ENCODE measurements at regions not wholly inside any gene's neighbourhood (a gene's known extent, or its start where the extent isn't known, plus 50 kb on each side); places are given as distances from the start of the nearest gene placed in this dataset.

GRCh38 chr2:103462712-103463111 is 700.9 kb downstream of the TMEM182 start:
- TF ChIP-seq CTCF (IDR thresholded peaks at IDR 0.05): no peak
- intact Hi-C loops (cut with DNase I): no loop called here
- Histone ChIP-seq H3K27me3 (no peaks in the 10 kb centered on the region), H3K4me3 (no peak overlapping the region), H3K4me1 (no peaks in the 10 kb centered on the region), H3K9me3 (peaks cover 0 to 13% (median 0%) of the 10 kb centered on the region in 11 donors), H3K36me3 (no peaks in the 10 kb centered on the region), H3K27ac (no peak overlapping the region)
- DNase-seq (no peak), ATAC-seq (no peak)
- WGBS, 2 donors: 72 to 92% methylated on average over 2 of the region's 2 CpGs

- no peaks in the 10 kb centered on the region for H3K4me1 ChIP-seq
- peaks cover 0 to 13% (median 0%) of the 10 kb centered on the region in 11 donors for H3K9me3 ChIP-seq
- no peak for ATAC-seq
- 75 to 76% methylated on average over 7 of the region's 7 CpGs for WGBS, 2 donors
- H3K36me3 ChIP-seq: no peaks in the 10 kb centered on the region
- intact Hi-C loops (cut with DNase I): no loop called here
- H3K27ac ChIP-seq: no peak overlapping the region
- no peak overlapping the region for H3K4me3 ChIP-seq
- no peak for DNase-seq
- no peak for TF ChIP-seq CTCF (IDR thresholded peaks at IDR 0.05)
- H3K27me3 ChIP-seq: no peaks in the 10 kb centered on the region
Observed at GRCh38 chr2:103464831-103465230, 703.0 kb downstream of the TMEM182 start.

- no peak for DNase-seq
- ATAC-seq: no peak
- 87 to 93% methylated on average over 1 of the region's 1 CpG for WGBS, 2 donors
- H3K27ac ChIP-seq: no peak overlapping the region
- no peak for TF ChIP-seq CTCF (IDR thresholded peaks at IDR 0.05)
- peaks cover 0 to 12% (median 0%) of the 10 kb centered on the region in 11 donors for H3K9me3 ChIP-seq
- no peaks in the 10 kb centered on the region for H3K27me3 ChIP-seq
- intact Hi-C loops (cut with DNase I): no loop called here
- H3K4me3 ChIP-seq: no peak overlapping the region
- no peaks in the 10 kb centered on the region for H3K4me1 ChIP-seq
- H3K36me3 ChIP-seq: no peaks in the 10 kb centered on the region
Observed at GRCh38 chr2:103469800-103470199, 708.0 kb downstream of the TMEM182 start.

GRCh38 chr2:103484906-103485305 is 723.1 kb downstream of the TMEM182 start:
- Histone ChIP-seq H3K27me3 (no peaks in the 10 kb centered on the region), H3K27ac (no peak overlapping the region), H3K4me1 (no peaks in the 10 kb centered on the region), H3K4me3 (no peak overlapping the region), H3K36me3 (no peaks in the 10 kb centered on the region), H3K9me3 (peaks cover 0 to 13% (median 0%) of the 10 kb centered on the region in 11 donors)
- DNase-seq (no peak), ATAC-seq (no peak)
- WGBS, 2 donors: 69 to 84% methylated on average over 1 of the region's 1 CpG
- intact Hi-C loops (cut with DNase I): no loop called here
- no peak for TF ChIP-seq CTCF (IDR thresholded peaks at IDR 0.05)
